ENCODE measurements at regions not wholly inside any gene's neighbourhood (a gene's known extent, or its start where the extent isn't known, plus 50 kb on each side); places are given as distances from the start of the nearest gene placed in this dataset.

DNA sequence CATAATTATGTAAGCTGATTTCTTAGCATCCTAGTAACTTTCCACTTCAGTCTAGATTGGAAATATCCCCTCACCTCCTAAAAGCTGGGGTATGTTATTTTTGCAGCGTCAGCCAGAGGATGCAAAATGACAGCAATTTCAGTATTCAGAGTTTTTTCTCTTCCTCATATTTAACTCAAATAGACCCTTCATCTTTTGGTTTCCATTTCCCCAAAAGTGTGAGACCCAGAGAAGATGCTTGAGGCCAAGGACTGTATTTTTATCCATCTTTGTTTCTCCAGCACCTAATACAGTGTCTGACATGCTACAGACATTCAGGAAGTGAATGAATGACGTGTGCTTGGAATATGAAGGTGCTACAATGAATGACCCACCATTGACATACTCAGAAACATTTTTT is 75.5 kb upstream of the RANBP3L start:
- no peak for TF ChIP-seq POLR2A (IDR thresholded peaks at IDR 0.05; ENCODE audit: low read depth, low read length)
- no peak for TF ChIP-seq POLR2AphosphoS5 (IDR thresholded peaks at IDR 0.05; ENCODE audit: low read depth, low read length)
- no peak for TF ChIP-seq TAF1 (IDR thresholded peaks at IDR 0.05; ENCODE audit: borderline replicate concordance, low read depth, low read length)

All from GM12892 (cell line).